DMS114 treated with DMSO at 0.1 percent for 48 hours (cell line): ENCODE measurements at regions not wholly inside any gene's neighbourhood (a gene's known extent, or its start where the extent isn't known, plus 50 kb on each side); places are given as distances from the start of the nearest gene placed in this dataset.

Experiments
- DNase-seq: peaks from one replicate; lab custom pipeline; 2025; ENCODE audit not compliant: unreplicated experiment; lab: John Stamatoyannopoulos, UW

- DNase-seq, result no peak
These were observed 454.1 kb upstream of the MAF start for GRCh38 chr16:80054647-80055046.

- DNase-seq, result no peak
These were observed 450.5 kb upstream of the MAF start for GRCh38 chr16:80051040-80051439.

- DNase-seq, result no peak
These were observed 447.7 kb upstream of the MAF start for GRCh38 chr16:80048250-80048649.

- no peak for DNase-seq
These were observed 447.3 kb upstream of the MAF start for GRCh38 chr16:80047842-80048241.

GRCh38 chr16:80046848-80047247 is 446.3 kb upstream of the MAF start:
- no peak for DNase-seq

GRCh38 chr16:80046261-80046660 is 445.7 kb upstream of the MAF start:
- no peak for DNase-seq

- DNase-seq, result no peak
These were observed 445.3 kb upstream of the MAF start for GRCh38 chr16:80045861-80046260.

GRCh38 chr16:80041410-80041809 is 440.9 kb upstream of the MAF start:
- DNase-seq, result no peak

- no peak for DNase-seq
These were observed 440.3 kb upstream of the MAF start for GRCh38 chr16:80040814-80041213.

- no peak for DNase-seq
These were observed 439.9 kb upstream of the MAF start for GRCh38 chr16:80040413-80040812.

- DNase-seq, result no peak
These were observed 439.2 kb upstream of the MAF start for GRCh38 chr16:80039777-80040176.

GRCh38 chr16:80038566-80038965 is 438.0 kb upstream of the MAF start:
- no peak for DNase-seq

- DNase-seq, result no peak
These were observed 434.6 kb upstream of the MAF start for GRCh38 chr16:80034948-80035663.

- DNase-seq, result no peak
These were observed 433.9 kb upstream of the MAF start for GRCh38 chr16:80034469-80034826.

GRCh38 chr16:80033783-80034468 is 433.4 kb upstream of the MAF start:
- no peak for DNase-seq

GRCh38 chr16:80029761-80030481 is 429.4 kb upstream of the MAF start:
- DNase-seq, result no peak

GRCh38 chr16:80029381-80029630 is 428.8 kb upstream of the MAF start:
- DNase-seq, result no peak

- no peak for DNase-seq
These were observed 428.2 kb upstream of the MAF start for GRCh38 chr16:80028581-80029380.

GRCh38 chr16:80027007-80027965 is 426.7 kb upstream of the MAF start:
- DNase-seq, result no peak

- DNase-seq, result no peak
These were observed 424.7 kb upstream of the MAF start for GRCh38 chr16:80025236-80025635.

GRCh38 chr16:80024443-80024842 is 423.9 kb upstream of the MAF start:
- no peak for DNase-seq
